SU-DHL-6 (cell line): ENCODE measurements at regions not wholly inside any gene's neighbourhood (a gene's known extent, or its start where the extent isn't known, plus 50 kb on each side); places are given as distances from the start of the nearest gene placed in this dataset.

Experiments
- EZH2phosphoT487 ChIP-seq: fragments of 200-600 bp; sonication (generic), shearing (Covaris generic); conservative IDR thresholded peaks from 2 replicates; pipeline ENCODE4 v1.6.1; 2018; ENCODE audit warnings: mild to moderate bottlenecking, antibody characterized with exemption, low read length, moderate library complexity, mixed read lengths
- TF ChIP-seq, protein P1 (sequence below): fragments of 200-600 bp; sonication (generic); IDR thresholded peaks from one replicate; pipeline ENCODE4 v1.5.1; 2017; ENCODE audit warnings: antibody characterized with exemption, mild to moderate bottlenecking, low read length, moderate library complexity; ENCODE audit not compliant: insufficient read depth, poor library complexity, severe bottlenecking

GRCh38 chr18:70966419-70966818 is 677.6 kb downstream of the SOCS6 start:
- TF ChIP-seq, protein P1, sequence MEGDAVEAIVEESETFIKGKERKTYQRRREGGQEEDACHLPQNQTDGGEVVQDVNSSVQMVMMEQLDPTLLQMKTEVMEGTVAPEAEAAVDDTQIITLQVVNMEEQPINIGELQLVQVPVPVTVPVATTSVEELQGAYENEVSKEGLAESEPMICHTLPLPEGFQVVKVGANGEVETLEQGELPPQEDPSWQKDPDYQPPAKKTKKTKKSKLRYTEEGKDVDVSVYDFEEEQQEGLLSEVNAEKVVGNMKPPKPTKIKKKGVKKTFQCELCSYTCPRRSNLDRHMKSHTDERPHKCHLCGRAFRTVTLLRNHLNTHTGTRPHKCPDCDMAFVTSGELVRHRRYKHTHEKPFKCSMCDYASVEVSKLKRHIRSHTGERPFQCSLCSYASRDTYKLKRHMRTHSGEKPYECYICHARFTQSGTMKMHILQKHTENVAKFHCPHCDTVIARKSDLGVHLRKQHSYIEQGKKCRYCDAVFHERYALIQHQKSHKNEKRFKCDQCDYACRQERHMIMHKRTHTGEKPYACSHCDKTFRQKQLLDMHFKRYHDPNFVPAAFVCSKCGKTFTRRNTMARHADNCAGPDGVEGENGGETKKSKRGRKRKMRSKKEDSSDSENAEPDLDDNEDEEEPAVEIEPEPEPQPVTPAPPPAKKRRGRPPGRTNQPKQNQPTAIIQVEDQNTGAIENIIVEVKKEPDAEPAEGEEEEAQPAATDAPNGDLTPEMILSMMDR = no peak
- no peak for TF ChIP-seq EZH2phosphoT487
